Liver (tissue), 8 donors: ENCODE measurements at regions not wholly inside any gene's neighbourhood (a gene's known extent, or its start where the extent isn't known, plus 50 kb on each side); places are given as distances from the start of the nearest gene placed in this dataset.

Source experiments
- DNase-seq: peaks from one replicate; pipeline ENCODE4 v3.0.0-alpha.2; 2017; ENCODE audit warnings: low spot score
- H3K27ac ChIP-seq, 2 donors: one replicate each; pipeline ENCODE4 v1.7.0; 2013; ENCODE audit warnings: inconsistent platforms in 2 of 2, low read length in 2 of 2, control low read depth in 1 of 2, low read depth in 1 of 2, mild to moderate bottlenecking in 1 of 2
- H3K27me3 ChIP-seq, 4 donors: one replicate each; pipeline versions ENCODE4 v1.6.1 to v1.7.0; 2013; ENCODE audit warnings: low read length in 3 of 4, inconsistent platforms in 1 of 4, mild to moderate bottlenecking in 1 of 4, moderate library complexity in 1 of 4; ENCODE audit not compliant: control insufficient read depth in 4 of 4, insufficient read depth in 4 of 4
- H3K36me3 ChIP-seq, 4 donors: one replicate each; pipeline versions ENCODE4 v1.6.1 to v1.7.0; 2013; ENCODE audit warnings: low read length in 3 of 4, mild to moderate bottlenecking in 3 of 4, low read depth in 1 of 4, moderate library complexity in 1 of 4; ENCODE audit not compliant: control insufficient read depth in 4 of 4, insufficient read depth in 3 of 4
- H3K4me1 ChIP-seq, 4 donors: one replicate each; pipeline versions ENCODE4 v1.6.1 to v1.7.0; 2013; ENCODE audit warnings: low read length in 3 of 4, mild to moderate bottlenecking in 3 of 4, moderate library complexity in 1 of 4; ENCODE audit not compliant: control insufficient read depth in 4 of 4, insufficient read depth in 4 of 4
- H3K4me3 ChIP-seq, 3 donors: one replicate each; pipeline versions ENCODE4 v1.6.1 to v1.7.0; 2013; ENCODE audit warnings: low read length in 3 of 3, control low read depth in 1 of 3, low read depth in 1 of 3, mild to moderate bottlenecking in 1 of 3
- H3K9ac ChIP-seq, 2 donors: one replicate each; pipeline ENCODE4 v1.7.0; 2013; ENCODE audit warnings: low read length in 2 of 2, mild to moderate bottlenecking in 2 of 2, moderate library complexity in 2 of 2, control low read depth in 1 of 2, low read depth in 1 of 2
- H3K9me3 ChIP-seq, 4 donors: one replicate each; pipeline versions ENCODE4 v1.6.1 to v1.7.0; 2013; ENCODE audit warnings: low read length in 3 of 4; ENCODE audit not compliant: control insufficient read depth in 4 of 4
- ATF3 ChIP-seq: IDR thresholded peaks from 2 replicates; pipeline ENCODE4 v1.6.1; 2016; ENCODE audit warnings: antibody characterized with exemption
- EGR1 ChIP-seq, 2 donors: IDR thresholded peaks; 2 replicates each; pipeline ENCODE4 v1.6.1; 2016 to 2018; ENCODE audit warnings: antibody characterized with exemption in 2 of 2, low read depth in 2 of 2
- FOXA1 ChIP-seq: IDR thresholded peaks from 2 replicates; pipeline ENCODE4 v1.6.1; 2016; ENCODE audit warnings: antibody characterized with exemption
- FOXA2 ChIP-seq: IDR thresholded peaks from 2 replicates; pipeline ENCODE4 v1.6.1; 2016; ENCODE audit warnings: antibody characterized with exemption
- GABPA ChIP-seq, 2 donors: IDR thresholded peaks in 1 of 2; conservative IDR thresholded peaks in 1 of 2; 2 replicates each; pipeline ENCODE4 v1.6.1; 2016; ENCODE audit warnings: antibody characterized with exemption in 2 of 2, mild to moderate bottlenecking in 1 of 2, moderate library complexity in 1 of 2
- HNF4A ChIP-seq, 2 donors: conservative IDR thresholded peaks; 2 replicates each; pipeline ENCODE4 v1.6.1; 2016; ENCODE audit warnings: antibody characterized with exemption in 2 of 2, mild to moderate bottlenecking in 2 of 2
- HNF4G ChIP-seq: IDR thresholded peaks from 2 replicates; pipeline ENCODE4 v1.6.1; 2016; ENCODE audit warnings: antibody characterized with exemption
- JUND ChIP-seq, 2 donors: IDR thresholded peaks; 2 replicates each; pipeline ENCODE4 v1.6.1; 2016; ENCODE audit warnings: antibody characterized with exemption in 2 of 2
- NR2F2 ChIP-seq: IDR thresholded peaks from 2 replicates; pipeline ENCODE4 v1.6.1; 2016; ENCODE audit warnings: antibody characterized with exemption
- RAD21 ChIP-seq, 2 donors: IDR thresholded peaks; 2 replicates each; pipeline ENCODE4 v1.6.1; 2016; ENCODE audit warnings: antibody characterized with exemption in 2 of 2, mild to moderate bottlenecking in 2 of 2
- REST ChIP-seq: IDR thresholded peaks from 2 replicates; pipeline ENCODE4 v1.6.1; 2016; ENCODE audit warnings: antibody characterized with exemption, mild to moderate bottlenecking
- RXRA ChIP-seq, 2 donors: IDR thresholded peaks; 2 replicates each; pipeline ENCODE4 v1.6.1; 2017 to 2018; ENCODE audit warnings: antibody characterized with exemption in 2 of 2, mild to moderate bottlenecking in 1 of 2
- SP1 ChIP-seq: IDR thresholded peaks from 2 replicates; pipeline ENCODE4 v1.6.1; 2018; ENCODE audit warnings: antibody characterized with exemption, mild to moderate bottlenecking
- TAF1 ChIP-seq: conservative IDR thresholded peaks from 2 replicates; pipeline ENCODE4 v1.6.1; 2016; ENCODE audit warnings: antibody characterized with exemption, mild to moderate bottlenecking
- YY1 ChIP-seq: IDR thresholded peaks from 2 replicates; pipeline ENCODE4 v1.6.1; 2016; ENCODE audit warnings: antibody characterized with exemption, mild to moderate bottlenecking
- ZBTB33 ChIP-seq: IDR thresholded peaks from 2 replicates; pipeline ENCODE4 v1.6.1; 2016; ENCODE audit warnings: antibody characterized with exemption
- WGBS: extraction: QIAGEN DNeasy Blood & Tissue Kit; methylation state at CpG from one replicate; pipeline ENCODE4 v1.1.7; 2013; 5-methylcytosine and 5-hydroxymethylcytosine counted together
- TF ChIP-seq, protein P1 (sequence below): IDR thresholded peaks from 2 replicates; pipeline ENCODE4 v1.6.1; 2016; ENCODE audit warnings: antibody characterized with exemption
- TF ChIP-seq, protein P2 (sequence below): fragments of 150-350 bp; IDR thresholded peaks from 2 replicates; pipeline ENCODE4 v1.5.1; 2017; ENCODE audit warnings: improper control_type of control experiment, low read depth, low read length; ENCODE audit not compliant: missing input control
- donor health status: healthy.
- donor health status: healthy.
- donor health status: healthy.
- donor health status: healthy.
- donor health status: healthy.

- DNase-seq, result no peak
- no peak overlapping the region for H3K4me3 ChIP-seq
- TF ChIP-seq, protein P1, sequence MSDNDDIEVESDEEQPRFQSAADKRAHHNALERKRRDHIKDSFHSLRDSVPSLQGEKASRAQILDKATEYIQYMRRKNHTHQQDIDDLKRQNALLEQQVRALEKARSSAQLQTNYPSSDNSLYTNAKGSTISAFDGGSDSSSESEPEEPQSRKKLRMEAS, result no peak
- no peak for TF ChIP-seq GABPA (IDR thresholded peaks at IDR 0.05 in 1 of 2, conservative IDR thresholded peaks at IDR 0.05 in 1 of 2)
- TF ChIP-seq EGR1 (IDR thresholded peaks at IDR 0.05; ENCODE audit: low read depth in 2 of 2), result no peak
- TF ChIP-seq TAF1, result no peak
- no peak for TF ChIP-seq HNF4A (conservative IDR thresholded peaks at IDR 0.05)
- TF ChIP-seq FOXA2, result no peak
- no peak for TF ChIP-seq NR2F2
- TF ChIP-seq ZBTB33, result no peak
- no peak for TF ChIP-seq REST
- no peak for TF ChIP-seq JUND (IDR thresholded peaks at IDR 0.05)
- TF ChIP-seq ATF3, result no peak
- no peak for TF ChIP-seq SP1
- no peak for TF ChIP-seq FOXA1
- TF ChIP-seq, protein P2, sequence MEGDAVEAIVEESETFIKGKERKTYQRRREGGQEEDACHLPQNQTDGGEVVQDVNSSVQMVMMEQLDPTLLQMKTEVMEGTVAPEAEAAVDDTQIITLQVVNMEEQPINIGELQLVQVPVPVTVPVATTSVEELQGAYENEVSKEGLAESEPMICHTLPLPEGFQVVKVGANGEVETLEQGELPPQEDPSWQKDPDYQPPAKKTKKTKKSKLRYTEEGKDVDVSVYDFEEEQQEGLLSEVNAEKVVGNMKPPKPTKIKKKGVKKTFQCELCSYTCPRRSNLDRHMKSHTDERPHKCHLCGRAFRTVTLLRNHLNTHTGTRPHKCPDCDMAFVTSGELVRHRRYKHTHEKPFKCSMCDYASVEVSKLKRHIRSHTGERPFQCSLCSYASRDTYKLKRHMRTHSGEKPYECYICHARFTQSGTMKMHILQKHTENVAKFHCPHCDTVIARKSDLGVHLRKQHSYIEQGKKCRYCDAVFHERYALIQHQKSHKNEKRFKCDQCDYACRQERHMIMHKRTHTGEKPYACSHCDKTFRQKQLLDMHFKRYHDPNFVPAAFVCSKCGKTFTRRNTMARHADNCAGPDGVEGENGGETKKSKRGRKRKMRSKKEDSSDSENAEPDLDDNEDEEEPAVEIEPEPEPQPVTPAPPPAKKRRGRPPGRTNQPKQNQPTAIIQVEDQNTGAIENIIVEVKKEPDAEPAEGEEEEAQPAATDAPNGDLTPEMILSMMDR, result no peak
- TF ChIP-seq RXRA (IDR thresholded peaks at IDR 0.05), result no peak
- no peak for TF ChIP-seq HNF4G
- no peak for TF ChIP-seq YY1
- no peak for TF ChIP-seq RAD21 (IDR thresholded peaks at IDR 0.05)
- no peaks in the 10 kb centered on the region for H3K4me1 ChIP-seq
- no peaks in the 10 kb centered on the region for H3K27me3 ChIP-seq
- no peaks in the 10 kb centered on the region for H3K36me3 ChIP-seq
- H3K27ac ChIP-seq, result no peak overlapping the region
- H3K9me3 ChIP-seq, result no peaks in the 10 kb centered on the region
- no peak overlapping the region for H3K9ac ChIP-seq
- 85% methylated on average over 2 of the region's 2 CpGs for WGBS
Observed at GRCh38 chr6:67219346-67219745, 1415.7 kb upstream of the ADGRB3 start.

DNA sequence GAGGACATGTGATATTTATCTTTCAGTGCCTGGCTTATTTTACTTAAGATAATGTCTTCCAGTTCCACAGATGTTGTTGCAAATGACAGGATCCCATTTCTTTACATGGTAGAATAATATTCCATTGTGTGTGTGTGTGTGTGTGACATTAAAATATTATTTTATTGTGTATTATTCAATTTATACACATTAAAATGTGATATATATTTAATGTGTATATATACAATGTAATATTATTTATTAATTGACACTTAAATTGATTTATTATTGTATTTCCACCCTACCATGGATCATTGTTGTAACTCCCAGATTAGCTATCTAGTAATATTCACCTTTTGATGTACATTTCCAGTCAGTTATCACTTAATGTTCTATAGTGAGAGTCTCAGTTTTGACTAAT lies 1422.5 kb upstream of the ADGRB3 start:
- Histone ChIP-seq H3K36me3 (no peaks in the 10 kb centered on the region), H3K27me3 (no peaks in the 10 kb centered on the region), H3K27ac (no peak overlapping the region)
- no peak for TF ChIP-seq RXRA (IDR thresholded peaks at IDR 0.05)
- TF ChIP-seq FOXA1, result no peak
- TF ChIP-seq RAD21 (IDR thresholded peaks at IDR 0.05), result no peak
- no peak for TF ChIP-seq ZBTB33
- no peak for TF ChIP-seq HNF4G
- no peak for TF ChIP-seq ATF3
- no peak for TF ChIP-seq NR2F2
- no peak for TF ChIP-seq YY1
- no peak for TF ChIP-seq HNF4A (conservative IDR thresholded peaks at IDR 0.05)
- TF ChIP-seq EGR1 (IDR thresholded peaks at IDR 0.05; ENCODE audit: low read depth in 2 of 2), result no peak
- TF ChIP-seq GABPA (IDR thresholded peaks at IDR 0.05 in 1 of 2, conservative IDR thresholded peaks at IDR 0.05 in 1 of 2), result no peak
- TF ChIP-seq, protein P1, result no peak
- TF ChIP-seq, protein P2, result no peak
- no peak for TF ChIP-seq SP1
- no peak for TF ChIP-seq FOXA2

More for the DNA sequence above, 1422.5 kb upstream of the ADGRB3 start:
- DNase-seq, result no peak
- Histone ChIP-seq H3K4me1 (no peaks in the 10 kb centered on the region), H3K9me3 (no peaks in the 10 kb centered on the region), H3K4me3 (no peak overlapping the region), H3K9ac (no peak overlapping the region)
